ENCODE measurements at regions not wholly inside any gene's neighbourhood (a gene's known extent, or its start where the extent isn't known, plus 50 kb on each side); places are given as distances from the start of the nearest gene placed in this dataset.

DNA sequence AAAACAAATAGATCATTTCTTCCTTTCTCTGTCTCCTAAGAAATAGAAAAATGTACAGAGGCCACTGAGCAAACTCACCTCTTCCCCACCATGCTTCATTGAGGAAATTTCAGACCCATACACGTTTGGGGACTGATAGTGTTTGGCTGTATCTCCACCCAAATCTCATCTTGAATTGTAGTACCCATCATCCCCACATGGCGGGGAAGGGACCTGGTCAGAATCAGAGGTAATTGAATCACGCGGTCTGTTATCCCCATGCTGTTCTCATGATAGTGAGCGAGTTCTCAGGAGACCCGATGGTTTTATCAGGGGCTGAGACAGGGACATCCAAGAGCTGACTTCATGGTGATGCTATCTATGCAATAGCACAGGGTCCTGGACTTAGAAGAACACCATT is 1655.8 kb downstream of the MAT2B start:
- 75 to 81% methylated on average over 2 to 6 of the region's 6 CpGs for WGBS, 2 donors (ENCODE audit: low coverage in 1 of 2)
- H3K9me3 ChIP-seq, result no peaks in the 10 kb centered on the region
- no peak overlapping the region for H3K27ac ChIP-seq
- TF ChIP-seq EP300 (IDR thresholded peaks at IDR 0.05; ENCODE audit: low read depth) (no peak), POLR2A (IDR thresholded peaks at IDR 0.05) (no peak), POLR2AphosphoS5 (IDR thresholded peaks at IDR 0.05) (no peak)
- TF ChIP-seq, protein P1, sequence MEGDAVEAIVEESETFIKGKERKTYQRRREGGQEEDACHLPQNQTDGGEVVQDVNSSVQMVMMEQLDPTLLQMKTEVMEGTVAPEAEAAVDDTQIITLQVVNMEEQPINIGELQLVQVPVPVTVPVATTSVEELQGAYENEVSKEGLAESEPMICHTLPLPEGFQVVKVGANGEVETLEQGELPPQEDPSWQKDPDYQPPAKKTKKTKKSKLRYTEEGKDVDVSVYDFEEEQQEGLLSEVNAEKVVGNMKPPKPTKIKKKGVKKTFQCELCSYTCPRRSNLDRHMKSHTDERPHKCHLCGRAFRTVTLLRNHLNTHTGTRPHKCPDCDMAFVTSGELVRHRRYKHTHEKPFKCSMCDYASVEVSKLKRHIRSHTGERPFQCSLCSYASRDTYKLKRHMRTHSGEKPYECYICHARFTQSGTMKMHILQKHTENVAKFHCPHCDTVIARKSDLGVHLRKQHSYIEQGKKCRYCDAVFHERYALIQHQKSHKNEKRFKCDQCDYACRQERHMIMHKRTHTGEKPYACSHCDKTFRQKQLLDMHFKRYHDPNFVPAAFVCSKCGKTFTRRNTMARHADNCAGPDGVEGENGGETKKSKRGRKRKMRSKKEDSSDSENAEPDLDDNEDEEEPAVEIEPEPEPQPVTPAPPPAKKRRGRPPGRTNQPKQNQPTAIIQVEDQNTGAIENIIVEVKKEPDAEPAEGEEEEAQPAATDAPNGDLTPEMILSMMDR (IDR thresholded peaks at IDR 0.05), result no peak
- intact Hi-C loops (cut with DNase I; ENCODE audit: low total_unique reads) (no loop called here), in situ Hi-C loops (cut with MboI; ENCODE audit: low pct_ligation_motif_present in 1 of 4, low pct_unique_long_range_greater_than_20kb in 1 of 4, low sequenced_read_pairs in 3 of 4) (no loop called here)
- H3K4me3 ChIP-seq, result no peak overlapping the region
- H3K27me3 ChIP-seq, result no peaks in the 10 kb centered on the region
- no peaks in the 10 kb centered on the region for H3K4me1 ChIP-seq
- H3K36me3 ChIP-seq, result no peaks in the 10 kb centered on the region
- no peak for DNase-seq

DNA sequence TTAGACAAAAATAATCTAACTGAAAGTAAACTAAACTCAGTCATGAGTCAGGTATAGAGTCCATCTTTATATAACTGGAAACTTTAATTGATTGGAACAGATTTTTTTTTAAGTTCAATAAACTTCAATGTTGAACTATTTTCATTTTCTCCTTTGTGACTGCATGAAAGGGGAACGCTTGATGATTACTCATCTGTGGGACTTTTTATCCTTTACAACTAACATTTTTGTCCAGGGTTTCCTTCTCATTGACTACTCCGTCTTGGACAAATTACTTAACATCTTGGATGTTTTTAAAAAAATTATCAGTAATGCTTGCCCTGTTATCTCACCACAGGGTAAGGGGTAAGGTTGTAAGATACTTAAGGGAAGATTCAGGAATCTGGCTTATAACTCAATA is 1658.4 kb downstream of the MAT2B start:
- Histone ChIP-seq H3K4me1 (no peaks in the 10 kb centered on the region), H3K4me3 (no peak overlapping the region), H3K27me3 (no peaks in the 10 kb centered on the region), H3K27ac (no peak overlapping the region), H3K36me3 (no peaks in the 10 kb centered on the region), H3K9me3 (no peaks in the 10 kb centered on the region)
- TF ChIP-seq, protein P1 (IDR thresholded peaks at IDR 0.05), result no peak
- no peak for TF ChIP-seq POLR2A (IDR thresholded peaks at IDR 0.05)
- TF ChIP-seq POLR2AphosphoS5 (IDR thresholded peaks at IDR 0.05), result no peak
- TF ChIP-seq EP300 (IDR thresholded peaks at IDR 0.05; ENCODE audit: low read depth), result no peak
- in situ Hi-C loops (cut with MboI; ENCODE audit: low pct_ligation_motif_present in 1 of 4, low pct_unique_long_range_greater_than_20kb in 1 of 4, low sequenced_read_pairs in 3 of 4), result no loop called here
- intact Hi-C loops (cut with DNase I; ENCODE audit: low total_unique reads), result no loop called here
- WGBS, 2 donors (ENCODE audit: low coverage in 1 of 2), result 44 to 47% methylated on average over 2 of the region's 2 CpGs
- DNase-seq, result no peak

DNA sequence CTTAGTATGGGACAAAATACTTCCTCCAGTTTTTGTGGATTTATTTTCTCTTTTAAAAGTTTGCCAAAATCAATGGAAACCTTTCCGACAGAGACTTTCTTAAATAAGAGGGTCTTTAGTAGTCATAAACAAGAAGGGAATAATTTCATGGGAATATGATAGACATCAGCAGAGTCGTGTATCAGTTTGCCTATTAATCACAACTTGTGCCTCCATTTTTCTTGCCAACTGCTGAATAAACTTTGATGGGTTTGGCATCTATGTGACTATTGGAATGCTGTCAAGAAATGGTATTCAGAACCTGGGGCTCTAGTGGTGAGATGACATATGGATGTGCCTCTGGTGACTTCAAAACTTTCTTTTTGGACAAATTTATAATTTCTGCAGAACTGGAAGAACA is 1668.2 kb downstream of the MAT2B start:
- Histone ChIP-seq H3K4me3 (no peak overlapping the region), H3K27me3 (no peaks in the 10 kb centered on the region), H3K36me3 (no peaks in the 10 kb centered on the region), H3K4me1 (no peaks in the 10 kb centered on the region), H3K9me3 (no peaks in the 10 kb centered on the region), H3K27ac (no peak overlapping the region)
- in situ Hi-C loops (cut with MboI; ENCODE audit: low pct_ligation_motif_present in 1 of 4, low pct_unique_long_range_greater_than_20kb in 1 of 4, low sequenced_read_pairs in 3 of 4) (no loop called here), intact Hi-C loops (cut with DNase I; ENCODE audit: low total_unique reads) (no loop called here)
- TF ChIP-seq POLR2AphosphoS5 (IDR thresholded peaks at IDR 0.05) (no peak), POLR2A (IDR thresholded peaks at IDR 0.05) (no peak), EP300 (IDR thresholded peaks at IDR 0.05; ENCODE audit: low read depth) (no peak)
- TF ChIP-seq, protein P1 (IDR thresholded peaks at IDR 0.05), result no peak
- DNase-seq, result no peak
- 77 to 81% methylated on average over 2 of the region's 2 CpGs for WGBS, 2 donors (ENCODE audit: low coverage in 1 of 2)

DNA sequence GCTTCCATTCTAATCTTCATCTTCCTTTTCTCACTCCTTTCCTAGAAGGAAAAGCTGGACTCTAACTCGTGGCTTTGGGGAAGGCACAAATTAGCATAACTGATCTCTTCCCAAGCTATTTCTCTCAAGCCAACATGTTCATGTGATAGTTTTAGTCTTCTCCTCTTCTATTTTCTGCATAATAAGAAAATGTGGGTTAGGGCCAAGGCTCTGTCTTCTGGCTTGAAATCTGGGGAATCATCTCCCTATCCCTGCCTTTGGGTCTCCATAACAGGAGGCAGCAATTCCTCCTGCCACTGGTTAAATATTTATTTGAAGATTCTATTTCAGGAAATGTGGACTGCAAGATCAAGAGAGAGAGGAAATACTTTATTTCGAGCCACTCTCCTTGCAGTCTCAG is 1669.6 kb downstream of the MAT2B start:
- 8 to 33% methylated on average over 2 of the region's 2 CpGs for WGBS, 2 donors (ENCODE audit: low coverage in 1 of 2)
- H3K4me1 ChIP-seq, result no peaks in the 10 kb centered on the region
- in situ Hi-C loops (cut with MboI; ENCODE audit: low pct_ligation_motif_present in 1 of 4, low pct_unique_long_range_greater_than_20kb in 1 of 4, low sequenced_read_pairs in 3 of 4) (no loop called here), intact Hi-C loops (cut with DNase I; ENCODE audit: low total_unique reads) (no loop called here)
- no peak overlapping the region for H3K4me3 ChIP-seq
- no peaks in the 10 kb centered on the region for H3K27me3 ChIP-seq
- no peaks in the 10 kb centered on the region for H3K36me3 ChIP-seq
- no peak overlapping the region for H3K27ac ChIP-seq
- H3K9me3 ChIP-seq, result no peaks in the 10 kb centered on the region
- TF ChIP-seq EP300 (IDR thresholded peaks at IDR 0.05; ENCODE audit: low read depth) (no peak), POLR2A (IDR thresholded peaks at IDR 0.05) (no peak), POLR2AphosphoS5 (IDR thresholded peaks at IDR 0.05) (no peak)
- TF ChIP-seq, protein P1 (IDR thresholded peaks at IDR 0.05), result no peak
- no peak for DNase-seq

All from transverse colon (tissue), 4 donors.